GM12891 (cell line): ENCODE measurements at regions not wholly inside any gene's neighbourhood (a gene's known extent, or its start where the extent isn't known, plus 50 kb on each side); places are given as distances from the start of the nearest gene placed in this dataset.

Experiments
- DNase-seq: peaks from one replicate; pipeline ENCODE4 v3.0.0; 2011; ENCODE audit warnings: low spot score; ENCODE audit not compliant: insufficient read length
- FAIRE-seq: peaks from 2 replicates; lab custom pipeline; 2011; peaks lifted over from hg19 to GRCh38; lab: Jason Lieb, UNC
- PAX5 ChIP-seq: IDR thresholded peaks from 2 replicates; pipeline ENCODE4 v1.6.1; 2011; ENCODE audit warnings: low read length, moderate library complexity, mild to moderate bottlenecking; ENCODE audit not compliant: insufficient read depth, severe bottlenecking
- POLR2A ChIP-seq: IDR thresholded peaks from 2 replicates; pipeline ENCODE4 v1.6.1; 2011; ENCODE audit warnings: low read depth, low read length, control low read depth
- POLR2AphosphoS5 ChIP-seq: IDR thresholded peaks from 2 replicates; pipeline ENCODE4 v1.6.1; 2011; ENCODE audit warnings: low read depth, low read length, control low read depth
- POU2F2 ChIP-seq: IDR thresholded peaks from 2 replicates; pipeline ENCODE4 v1.6.1; 2011; ENCODE audit warnings: low read depth, mild to moderate bottlenecking, control low read depth, low read length, moderate library complexity
- SPI1 ChIP-seq: IDR thresholded peaks from 2 replicates; pipeline ENCODE4 v1.6.1; 2011; ENCODE audit warnings: low read depth, low read length, control low read depth
- TAF1 ChIP-seq: IDR thresholded peaks from 2 replicates; pipeline ENCODE4 v1.6.1; 2011; ENCODE audit warnings: low read depth, low read length, control low read depth

- DNase-seq: no peak
- TF ChIP-seq SPI1 (no peak), POLR2A (no peak), POU2F2 (no peak), TAF1 (no peak), POLR2AphosphoS5 (no peak), PAX5 (no peak)
- FAIRE-seq: no peak
Measured at GRCh38 chr2:35920061-35920460, 435.5 kb upstream of the CRIM1 start.

DNA sequence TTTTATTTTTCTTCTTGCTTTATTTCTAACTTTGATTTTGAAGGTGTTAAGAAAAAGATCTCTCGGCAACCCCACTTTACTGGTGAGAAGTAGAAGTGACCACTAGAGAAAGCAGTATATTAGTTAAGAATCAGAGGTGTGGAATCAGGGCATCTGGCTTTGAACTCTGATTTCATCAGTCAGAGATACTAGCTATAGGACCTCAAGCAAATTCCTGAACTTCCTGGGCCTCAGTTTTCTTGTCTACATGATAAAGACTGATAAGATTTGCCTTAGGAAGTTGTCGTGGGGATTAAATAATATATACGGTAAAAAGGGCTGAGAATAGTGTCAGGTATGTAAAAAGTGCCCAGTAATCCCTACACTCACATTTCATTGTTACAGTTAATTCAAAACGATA, 440.3 kb upstream of the CRIM1 start:
- DNase-seq (no peak), FAIRE-seq (no peak)
- TF ChIP-seq POLR2A (no peak), SPI1 (no peak), POLR2AphosphoS5 (no peak), POU2F2 (no peak), TAF1 (no peak), PAX5 (no peak)

DNA sequence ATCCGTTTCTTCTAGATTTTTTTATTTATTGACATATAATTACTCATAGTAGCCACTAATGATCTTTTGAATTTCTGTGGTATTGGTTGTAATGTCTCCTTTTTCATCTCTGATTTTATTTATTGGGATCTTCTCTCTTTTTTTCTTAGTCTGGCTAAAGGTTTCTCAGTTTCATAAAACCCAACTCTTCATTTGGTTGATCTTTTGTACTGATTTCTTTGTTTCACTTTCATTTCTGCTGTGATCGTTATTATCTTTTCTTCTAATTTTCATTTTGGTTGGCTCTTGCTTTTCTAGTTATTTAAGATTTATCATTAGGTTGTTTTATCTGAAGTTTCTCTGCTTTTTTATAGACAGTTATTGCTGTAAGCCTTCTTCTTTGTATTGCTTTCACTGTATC, 463.6 kb upstream of the CRIM1 start:
- TF ChIP-seq PAX5: no peak
- no peak for TF ChIP-seq SPI1
- no peak for TF ChIP-seq POLR2A
- TF ChIP-seq POU2F2: no peak
- TF ChIP-seq POLR2AphosphoS5: no peak
- no peak for TF ChIP-seq TAF1
- no peak for FAIRE-seq
- no peak for DNase-seq

- FAIRE-seq (no peak), DNase-seq (no peak)
- no peak for TF ChIP-seq TAF1
- 0 out of 2 replicates have a peak, but pooled peaks have one; percentile 2 for TF ChIP-seq SPI1
- TF ChIP-seq PAX5: no peak
- TF ChIP-seq POLR2A: no peak
- no peak for TF ChIP-seq POU2F2
- no peak for TF ChIP-seq POLR2AphosphoS5
Measured at GRCh38 chr2:35891528-35891927, 464.1 kb upstream of the CRIM1 start.

DNA sequence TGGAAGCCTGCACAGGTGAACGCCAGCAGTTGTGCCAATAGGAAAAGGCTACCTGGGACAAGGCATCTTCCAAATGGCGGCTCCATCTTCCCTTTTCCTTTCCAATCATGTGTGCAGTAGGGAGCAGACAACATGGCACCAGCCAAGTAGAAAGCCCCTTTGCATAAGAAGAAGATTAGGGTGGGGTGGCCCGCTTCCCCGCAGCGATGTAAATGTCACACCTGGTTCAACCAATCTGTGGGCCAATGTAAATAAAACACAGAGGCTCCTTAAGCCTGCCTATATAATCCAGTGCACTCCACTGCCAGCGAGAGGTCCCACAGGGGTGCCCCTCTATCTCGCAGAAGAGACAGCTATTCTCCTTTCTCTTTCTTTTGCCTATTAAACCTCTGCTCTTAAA, 468.4 kb upstream of the CRIM1 start:
- no peak for FAIRE-seq
- DNase-seq: no peak
- no peak for TF ChIP-seq POLR2A
- no peak for TF ChIP-seq PAX5
- TF ChIP-seq TAF1: no peak
- no peak for TF ChIP-seq SPI1
- TF ChIP-seq POU2F2: no peak

- FAIRE-seq: no peak
- no peak for DNase-seq
- no peak for TF ChIP-seq POLR2AphosphoS5
- no peak for TF ChIP-seq PAX5
- no peak for TF ChIP-seq POLR2A
- no peak for TF ChIP-seq POU2F2
- TF ChIP-seq SPI1: no peak
- TF ChIP-seq TAF1: no peak
Measured at GRCh38 chr2:35873921-35874320, 481.7 kb upstream of the CRIM1 start.

GRCh38 chr2:35871672-35872071, 483.9 kb upstream of the CRIM1 start:
- FAIRE-seq (no peak), DNase-seq (no peak)
- no peak for TF ChIP-seq POLR2A
- TF ChIP-seq POLR2AphosphoS5: no peak
- TF ChIP-seq SPI1: no peak
- TF ChIP-seq TAF1: no peak
- no peak for TF ChIP-seq POU2F2
- TF ChIP-seq PAX5: no peak

DNA sequence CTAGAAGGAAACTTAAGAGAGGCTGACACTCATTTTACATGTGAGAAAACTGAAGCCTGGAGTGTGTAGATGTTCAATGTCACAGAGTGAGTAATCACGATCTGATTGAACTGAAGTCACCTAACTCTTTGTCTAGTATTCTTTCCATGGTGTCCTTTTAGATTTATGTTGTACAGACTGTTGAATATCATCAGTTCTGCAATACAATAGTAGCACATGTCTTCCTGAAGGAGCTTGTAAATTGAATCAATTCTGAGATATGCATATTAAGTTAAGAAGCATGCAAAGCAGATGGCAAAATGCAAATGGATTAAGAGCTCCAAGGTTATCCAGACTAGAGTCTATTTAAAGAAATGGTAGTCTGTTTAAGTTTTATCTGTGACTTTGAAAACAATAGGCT, 484.9 kb upstream of the CRIM1 start:
- no peak for TF ChIP-seq POU2F2
- TF ChIP-seq PAX5: no peak
- TF ChIP-seq SPI1: no peak
- TF ChIP-seq POLR2AphosphoS5: no peak
- no peak for TF ChIP-seq TAF1
- no peak for TF ChIP-seq POLR2A
- DNase-seq: no peak
- peak; percentile 13 for FAIRE-seq

DNA sequence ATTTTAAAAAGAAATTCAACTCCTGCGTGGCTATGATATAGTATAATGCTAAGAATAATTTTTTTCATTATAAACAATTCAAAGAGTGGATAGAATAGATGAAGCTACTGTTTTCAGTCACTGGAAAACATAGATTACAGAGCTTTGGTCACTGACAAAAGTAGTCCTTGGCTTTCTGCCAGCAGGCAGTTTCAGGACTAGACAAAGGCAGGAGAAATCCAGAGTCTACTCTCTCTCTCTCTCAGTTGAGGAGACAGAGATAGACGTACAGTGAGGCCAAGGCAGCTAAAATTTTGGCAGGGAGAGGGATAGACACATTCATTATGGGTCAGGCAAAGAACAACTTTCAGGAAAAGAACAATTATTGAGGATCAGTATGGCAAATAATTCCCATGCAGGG, 491.4 kb upstream of the CRIM1 start:
- FAIRE-seq (no peak), DNase-seq (no peak)
- TF ChIP-seq TAF1 (no peak), POLR2AphosphoS5 (no peak), POLR2A (no peak), SPI1 (no peak), POU2F2 (no peak), PAX5 (no peak)

GRCh38 chr2:35858216-35858615, 497.4 kb upstream of the CRIM1 start:
- no peak for TF ChIP-seq TAF1
- no peak for TF ChIP-seq POLR2A
- no peak for TF ChIP-seq SPI1
- TF ChIP-seq PAX5: no peak
- no peak for TF ChIP-seq POLR2AphosphoS5
- no peak for TF ChIP-seq POU2F2
- DNase-seq (no peak), FAIRE-seq (no peak)
